ENCODE measurements at regions not wholly inside any gene's neighbourhood (a gene's known extent, or its start where the extent isn't known, plus 50 kb on each side); places are given as distances from the start of the nearest gene placed in this dataset.
"Not testable (repeated sequence)": the region's sequence is repeated elsewhere in the genome, so short reads cannot be mapped to it uniquely, and the experiment has no call there.

DNA sequence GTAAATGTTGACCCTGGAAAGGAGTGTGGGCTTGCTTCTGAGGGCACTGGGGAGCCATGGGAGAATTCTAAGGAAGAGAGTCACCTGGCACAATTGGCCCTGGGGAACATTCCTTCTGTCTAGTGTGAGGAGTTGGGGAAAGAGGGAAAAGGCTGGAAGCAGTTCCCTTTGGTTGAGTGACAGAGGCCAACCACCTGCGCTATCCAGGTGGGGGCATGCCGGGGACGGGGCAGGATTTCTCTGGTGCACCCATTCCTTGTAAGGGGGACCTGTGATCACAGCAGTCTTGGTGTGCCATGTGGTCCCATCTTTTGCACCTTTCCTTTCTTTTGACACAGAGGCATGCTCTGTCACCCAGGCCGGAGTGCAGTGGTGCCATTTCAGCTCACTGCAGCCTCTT, 92.1 kb upstream of the GRK3 start:
- no peak overlapping the region for H3K4me3 ChIP-seq (ENCODE audit: low read length)
- no peak for DNase-seq (ENCODE audit: low read depth)
- TF ChIP-seq, protein P1, sequence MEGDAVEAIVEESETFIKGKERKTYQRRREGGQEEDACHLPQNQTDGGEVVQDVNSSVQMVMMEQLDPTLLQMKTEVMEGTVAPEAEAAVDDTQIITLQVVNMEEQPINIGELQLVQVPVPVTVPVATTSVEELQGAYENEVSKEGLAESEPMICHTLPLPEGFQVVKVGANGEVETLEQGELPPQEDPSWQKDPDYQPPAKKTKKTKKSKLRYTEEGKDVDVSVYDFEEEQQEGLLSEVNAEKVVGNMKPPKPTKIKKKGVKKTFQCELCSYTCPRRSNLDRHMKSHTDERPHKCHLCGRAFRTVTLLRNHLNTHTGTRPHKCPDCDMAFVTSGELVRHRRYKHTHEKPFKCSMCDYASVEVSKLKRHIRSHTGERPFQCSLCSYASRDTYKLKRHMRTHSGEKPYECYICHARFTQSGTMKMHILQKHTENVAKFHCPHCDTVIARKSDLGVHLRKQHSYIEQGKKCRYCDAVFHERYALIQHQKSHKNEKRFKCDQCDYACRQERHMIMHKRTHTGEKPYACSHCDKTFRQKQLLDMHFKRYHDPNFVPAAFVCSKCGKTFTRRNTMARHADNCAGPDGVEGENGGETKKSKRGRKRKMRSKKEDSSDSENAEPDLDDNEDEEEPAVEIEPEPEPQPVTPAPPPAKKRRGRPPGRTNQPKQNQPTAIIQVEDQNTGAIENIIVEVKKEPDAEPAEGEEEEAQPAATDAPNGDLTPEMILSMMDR (IDR thresholded peaks at IDR 0.05; ENCODE audit: insufficient read depth, low read depth, low read length, missing control alignments) = no peak

DNA sequence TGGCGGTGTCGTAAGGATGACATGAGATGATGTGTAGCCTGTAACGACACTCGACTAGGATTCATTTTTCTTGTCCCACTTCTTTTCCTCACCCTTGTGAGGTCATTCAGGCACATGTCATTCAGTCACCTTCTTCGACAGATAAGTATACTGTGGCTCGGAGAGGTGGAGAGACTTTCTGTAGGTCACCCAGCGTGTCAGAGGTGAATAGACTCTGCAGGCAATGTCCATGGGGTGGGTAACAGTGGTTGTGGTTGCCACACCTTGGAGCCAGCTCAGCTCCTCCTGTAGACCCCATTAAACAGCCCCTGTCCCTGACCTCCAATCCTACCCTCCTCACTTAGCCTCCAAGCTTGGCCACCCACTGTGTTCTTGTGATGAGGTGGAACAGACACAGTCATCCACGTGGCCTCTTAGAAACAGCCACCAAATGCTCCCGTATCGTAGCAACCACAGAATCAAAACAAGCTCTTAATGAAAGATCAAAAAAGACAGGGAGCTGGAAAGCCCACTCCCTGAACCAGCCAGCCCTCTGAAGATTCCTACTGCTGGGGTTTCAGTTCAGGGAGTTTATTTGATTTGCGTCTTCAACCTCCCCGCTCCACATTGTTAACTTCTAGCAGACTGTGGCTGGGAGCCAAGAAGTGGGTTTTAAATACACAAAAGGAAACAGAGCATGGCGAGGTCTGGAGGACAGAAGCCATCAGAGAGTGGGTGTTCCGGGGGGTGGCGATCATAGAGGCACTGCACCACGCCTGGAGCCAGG, 89.0 kb upstream of the GRK3 start:
- no peak overlapping the region for H3K4me3 ChIP-seq (ENCODE audit: low read length)
- DNase-seq (ENCODE audit: low read depth) = no peak
- TF ChIP-seq, protein P1 (IDR thresholded peaks at IDR 0.05; ENCODE audit: insufficient read depth, low read depth, low read length, missing control alignments) = no peak

DNA sequence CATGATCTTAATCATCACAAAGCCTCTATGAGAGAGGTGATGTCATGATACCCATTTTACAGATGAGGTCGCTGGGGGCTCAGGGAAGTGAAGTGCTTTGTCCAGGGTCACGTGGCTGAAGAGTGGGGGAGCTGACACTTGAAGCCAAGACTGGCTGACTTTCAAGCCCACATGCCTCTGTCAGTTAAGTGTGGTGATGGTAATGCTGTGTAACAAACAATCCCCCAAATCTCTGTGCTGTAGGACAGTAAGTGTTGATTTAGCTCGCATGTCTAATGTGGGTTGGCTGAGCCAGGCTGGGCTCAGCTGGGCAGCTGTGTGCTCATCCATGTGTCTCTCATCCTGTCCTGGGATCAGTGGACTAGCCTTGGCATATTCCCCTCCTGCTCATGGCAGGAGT, 87.1 kb upstream of the GRK3 start:
- DNase-seq (ENCODE audit: low read depth) = no peak
- H3K4me3 ChIP-seq (ENCODE audit: low read length) = no peak overlapping the region
- TF ChIP-seq, protein P1 (IDR thresholded peaks at IDR 0.05; ENCODE audit: insufficient read depth, low read depth, low read length, missing control alignments) = no peak

DNA sequence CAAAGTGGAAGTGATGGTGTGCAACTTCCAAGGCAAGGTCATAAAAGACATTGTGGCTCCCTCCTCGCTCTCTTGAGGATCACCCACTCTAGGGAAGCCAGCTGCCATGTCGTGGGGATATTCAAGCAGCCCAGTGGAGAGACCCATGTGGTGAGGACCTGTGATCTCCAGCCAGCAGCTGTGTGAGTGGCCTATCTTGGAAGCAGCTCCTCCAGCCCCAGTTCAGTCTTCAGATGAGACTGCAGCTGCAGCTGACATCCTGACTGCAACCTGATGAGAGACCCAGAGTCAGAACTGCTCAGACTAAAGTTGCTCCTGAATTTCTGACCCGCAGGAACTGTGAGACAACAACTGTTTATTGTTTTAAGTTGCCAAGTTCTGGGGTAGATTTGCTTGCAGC, 86.4 kb upstream of the GRK3 start:
- H3K4me3 ChIP-seq (ENCODE audit: low read length) = no peak overlapping the region

DNA sequence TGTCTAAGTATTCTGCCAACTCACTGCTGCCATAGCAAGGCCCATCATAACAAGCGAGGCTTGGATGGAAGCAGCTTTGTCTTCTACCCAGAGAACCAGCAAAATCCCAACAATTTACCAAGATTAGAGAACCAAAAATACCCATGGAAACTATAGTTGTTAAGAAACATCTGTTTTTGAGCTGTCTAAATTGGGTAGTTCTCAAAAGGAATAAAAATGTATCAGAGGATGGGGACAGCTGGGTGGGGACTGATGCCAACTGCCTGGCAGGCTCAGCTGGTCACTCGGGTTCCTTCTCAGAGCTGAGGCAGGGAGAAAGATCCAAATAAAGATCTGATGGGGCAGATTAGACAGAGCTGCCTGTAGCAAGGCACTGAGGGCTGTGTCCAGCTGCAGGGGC, 85.9 kb upstream of the GRK3 start:
- TF ChIP-seq, protein P1 (IDR thresholded peaks at IDR 0.05; ENCODE audit: insufficient read depth, low read depth, low read length, missing control alignments) = no peak
- H3K4me3 ChIP-seq (ENCODE audit: low read length) = no peak overlapping the region
- no peak for DNase-seq (ENCODE audit: low read depth)

More for the DNA sequence above, 86.4 kb upstream of the GRK3 start:
- TF ChIP-seq, protein P1 (IDR thresholded peaks at IDR 0.05; ENCODE audit: insufficient read depth, low read depth, low read length, missing control alignments) = no peak
- DNase-seq (ENCODE audit: low read depth) = no peak

DNA sequence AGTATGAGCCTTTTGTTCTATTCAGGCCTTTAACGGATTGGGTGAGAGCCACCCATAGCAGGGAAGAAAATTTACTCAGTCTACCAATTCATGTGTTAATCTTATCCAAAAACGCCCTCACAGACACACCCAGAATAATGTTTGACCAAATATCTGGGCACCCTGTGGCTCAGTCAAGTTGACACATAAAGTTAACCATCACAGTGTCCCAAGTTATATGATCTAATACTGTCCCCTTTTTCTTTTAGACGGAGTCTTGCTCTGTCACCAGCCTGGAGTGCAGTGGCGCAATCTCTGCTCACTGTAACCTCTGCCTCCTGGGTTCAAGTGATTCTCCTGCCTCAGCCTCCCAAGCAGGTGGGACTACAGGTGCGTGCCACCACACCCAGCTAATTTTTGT, 83.6 kb upstream of the GRK3 start:
- H3K4me3 ChIP-seq (ENCODE audit: low read length); DNase-seq (ENCODE audit: low read depth): not testable (repeated sequence)

DNA sequence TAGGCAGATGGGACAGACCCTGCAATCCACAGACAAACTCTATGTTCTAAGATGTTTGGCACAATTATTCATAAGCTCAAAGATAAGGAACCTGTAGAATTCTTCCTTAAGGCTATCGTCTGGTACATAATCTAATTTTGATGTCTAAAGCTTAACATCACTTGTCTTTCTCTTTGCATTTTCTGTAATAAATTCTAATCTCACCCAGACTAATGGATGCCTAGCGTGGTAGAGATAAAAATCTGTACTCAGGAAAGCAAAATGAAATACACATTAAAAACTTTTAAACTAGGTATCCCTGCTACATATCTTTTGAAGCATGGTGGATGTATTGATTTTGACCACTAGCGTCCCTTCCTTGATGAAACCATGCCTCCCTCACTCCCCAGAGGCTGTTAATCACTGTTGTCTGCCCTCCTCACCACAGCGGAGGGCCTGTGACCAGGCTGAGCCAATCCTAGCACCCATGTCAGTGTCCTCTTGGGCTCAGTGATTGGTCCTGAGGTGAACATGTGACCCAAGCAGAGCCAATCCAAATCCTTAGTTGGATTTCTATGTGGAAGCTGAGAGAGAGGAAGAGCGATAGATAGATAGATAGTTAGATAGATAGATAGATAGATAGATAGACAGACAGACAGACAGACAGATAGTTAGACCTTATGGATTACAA, 82.2 kb upstream of the GRK3 start:
- DNase-seq (ENCODE audit: low read depth) = no peak
- TF ChIP-seq, protein P1 (IDR thresholded peaks at IDR 0.05; ENCODE audit: insufficient read depth, low read depth, low read length, missing control alignments) = no peak
- H3K4me3 ChIP-seq (ENCODE audit: low read length) = no peak overlapping the region

Data from epithelial cell of esophagus (primary cell).